ENCODE measurements at regions not wholly inside any gene's neighbourhood (a gene's known extent, or its start where the extent isn't known, plus 50 kb on each side); places are given as distances from the start of the nearest gene placed in this dataset.

- TF ChIP-seq CTCF (IDR thresholded peaks at IDR 0.05) (no peak), POLR2A (IDR thresholded peaks at IDR 0.05) (no peak)
These were observed 75.1 kb upstream of the SMNDC1 start for GRCh38 chr10:110379831-110380230.
